HG03280 (cell line): ENCODE measurements at regions not wholly inside any gene's neighbourhood (a gene's known extent, or its start where the extent isn't known, plus 50 kb on each side); places are given as distances from the start of the nearest gene placed in this dataset.

Source experiments
- ATAC-seq: cut with Tn5 transposase; IDR thresholded peaks from one replicate; pipeline ENCODE4 v1.9.1; 2021; ENCODE audit warnings: mild to moderate bottlenecking, moderate library complexity; ENCODE audit not compliant: unreplicated experiment

- ATAC-seq, result no peak
Measured at GRCh38 chr15:62920682-62921502, 121.7 kb upstream of the TPM1 start.

GRCh38 chr15:62922514-62922913 lies 120.0 kb upstream of the TPM1 start:
- ATAC-seq, result no peak

- no peak for ATAC-seq
Measured at GRCh38 chr15:62925875-62926274, 116.7 kb upstream of the TPM1 start.

- ATAC-seq, result no peak
Measured at GRCh38 chr15:62927196-62927595, 115.4 kb upstream of the TPM1 start.

GRCh38 chr15:62927836-62928235 lies 114.7 kb upstream of the TPM1 start:
- ATAC-seq, result no peak

GRCh38 chr15:62928242-62928999 lies 114.1 kb upstream of the TPM1 start:
- no peak for ATAC-seq

- no peak for ATAC-seq
Measured at GRCh38 chr15:62929000-62929357, 113.6 kb upstream of the TPM1 start.

GRCh38 chr15:62931650-62932049 lies 110.9 kb upstream of the TPM1 start:
- ATAC-seq, result no peak

GRCh38 chr15:62932436-62932835 lies 110.1 kb upstream of the TPM1 start:
- no peak for ATAC-seq

- no peak for ATAC-seq
Measured at GRCh38 chr15:62933386-62933785, 109.2 kb upstream of the TPM1 start.

GRCh38 chr15:62934236-62934971 lies 108.1 kb upstream of the TPM1 start:
- no peak for ATAC-seq

- ATAC-seq, result peak; percentile 49
Measured at GRCh38 chr15:62935300-62936081, 107.1 kb upstream of the TPM1 start.

- ATAC-seq, result no peak
Measured at GRCh38 chr15:62938825-62939224, 103.7 kb upstream of the TPM1 start.

- no peak for ATAC-seq
Measured at GRCh38 chr15:62940093-62940754, 102.3 kb upstream of the TPM1 start.

GRCh38 chr15:62940755-62941361 lies 101.7 kb upstream of the TPM1 start:
- no peak for ATAC-seq

- ATAC-seq, result no peak
Measured at GRCh38 chr15:62941699-62942098, 100.8 kb upstream of the TPM1 start.

GRCh38 chr15:62942428-62942827 lies 100.1 kb upstream of the TPM1 start:
- ATAC-seq, result no peak

GRCh38 chr15:62945063-62945462 lies 97.5 kb upstream of the TPM1 start:
- ATAC-seq, result no peak

GRCh38 chr15:62945760-62946159 lies 96.8 kb upstream of the TPM1 start:
- no peak for ATAC-seq

GRCh38 chr15:62946940-62947339 lies 95.6 kb upstream of the TPM1 start:
- ATAC-seq, result no peak
